ENCODE measurements at regions not wholly inside any gene's neighbourhood (a gene's known extent, or its start where the extent isn't known, plus 50 kb on each side); places are given as distances from the start of the nearest gene placed in this dataset.

GRCh38 chr1:184879876-184880557, 94.3 kb downstream of the NIBAN1 start:
- ChIA-PET CTCF (no interaction called here), RAD21 (ENCODE audit: low non-redundant PET in 1 of 2, low total read pairs in 2 of 2, uncharacterized antibody in 2 of 2, unreplicated experiment in 2 of 2) (interaction anchor here in 1 of 2 experiments (0.5 kb wide), 1 partner anchor 83 kb away, joined by 3 read pairs; no protein-coding TSS in a partner anchor), POLR2A (no interaction called here)
- Histone ChIP-seq H3K9me2 (ENCODE audit: insufficient read depth) (no peaks in the 10 kb centered on the region), H3K36me3 (ENCODE audit: control insufficient read depth in 1 of 2, insufficient read depth in 2 of 2, low read length in 2 of 2) (no peaks in the 10 kb centered on the region), H3K4me1 (ENCODE audit: control insufficient read depth in 1 of 2, insufficient read depth in 2 of 2, low read length in 2 of 2) (no peaks in the 10 kb centered on the region), H3K27ac (ENCODE audit: low read depth, low read length) (no peak overlapping the region), H3K9me3 (ENCODE audit: control insufficient read depth in 1 of 2, insufficient read depth in 1 of 2, low read depth in 1 of 2, low read length in 2 of 2) (no peaks in the 10 kb centered on the region), H3K79me2 (ENCODE audit: insufficient read depth, low read length) (no peaks in the 10 kb centered on the region), H3K4me3 (replicated peaks in 1 of 2; ENCODE audit: low read depth in 1 of 2, low read length in 2 of 2) (no peak overlapping the region), H3K27me3 (ENCODE audit: insufficient read depth, low read length) (no peaks in the 10 kb centered on the region), H3K4me2 (ENCODE audit: low read length) (no peak overlapping the region), H3K9ac (ENCODE audit: low read length) (no peak overlapping the region), H2AFZ (ENCODE audit: low read depth, low read length, poor library complexity, severe bottlenecking) (no peak overlapping the region), H4K20me1 (ENCODE audit: insufficient read depth) (no peaks in the 10 kb centered on the region)
- DNase-seq (ENCODE audit: low read depth, low spot score) (no peak), ATAC-seq (no peak)
- TF ChIP-seq SP1 (IDR thresholded peaks at IDR 0.05; ENCODE audit: low read depth) (no peak), TCF7L2 (IDR thresholded peaks at IDR 0.05; ENCODE audit: borderline replicate concordance, extremely low read depth, insufficient read depth, insufficient read length) (no peak), EGR1 (IDR thresholded peaks at IDR 0.05; ENCODE audit: low read depth) (no peak), ELF1 (IDR thresholded peaks at IDR 0.05; ENCODE audit: borderline replicate concordance, low read depth) (no peak), SRF (IDR thresholded peaks at IDR 0.05; ENCODE audit: low read depth) (no peak), POLR2AphosphoS5 (IDR thresholded peaks at IDR 0.05; ENCODE audit: low read depth, low read length) (no peak), YY1 (IDR thresholded peaks at IDR 0.05; ENCODE audit: extremely low read depth, insufficient replicate concordance, low read depth, low read length) (no peak), CEBPB (IDR thresholded peaks at IDR 0.05; ENCODE audit: low read depth) (no peak), ZNF274 (IDR thresholded peaks at IDR 0.05; ENCODE audit: low read depth, low read length) (no peak), CBX3 (IDR thresholded peaks at IDR 0.05; ENCODE audit: low read depth) (no peak), REST (IDR thresholded peaks at IDR 0.05; ENCODE audit: low read depth) (no peak), POLR2A (IDR thresholded peaks at IDR 0.05; ENCODE audit: borderline replicate concordance, extremely low read depth, insufficient read depth, insufficient read length) (no peak), RAD21 (IDR thresholded peaks at IDR 0.05; ENCODE audit: low read depth) (no peak), ZFX (IDR thresholded peaks at IDR 0.05) (no peak), EZH2 (IDR thresholded peaks at IDR 0.05) (no peak), ATF3 (IDR thresholded peaks at IDR 0.05) (no peak), FOSL1 (IDR thresholded peaks at IDR 0.05; ENCODE audit: low read depth) (no peak)
- TF ChIP-seq, protein P1, sequence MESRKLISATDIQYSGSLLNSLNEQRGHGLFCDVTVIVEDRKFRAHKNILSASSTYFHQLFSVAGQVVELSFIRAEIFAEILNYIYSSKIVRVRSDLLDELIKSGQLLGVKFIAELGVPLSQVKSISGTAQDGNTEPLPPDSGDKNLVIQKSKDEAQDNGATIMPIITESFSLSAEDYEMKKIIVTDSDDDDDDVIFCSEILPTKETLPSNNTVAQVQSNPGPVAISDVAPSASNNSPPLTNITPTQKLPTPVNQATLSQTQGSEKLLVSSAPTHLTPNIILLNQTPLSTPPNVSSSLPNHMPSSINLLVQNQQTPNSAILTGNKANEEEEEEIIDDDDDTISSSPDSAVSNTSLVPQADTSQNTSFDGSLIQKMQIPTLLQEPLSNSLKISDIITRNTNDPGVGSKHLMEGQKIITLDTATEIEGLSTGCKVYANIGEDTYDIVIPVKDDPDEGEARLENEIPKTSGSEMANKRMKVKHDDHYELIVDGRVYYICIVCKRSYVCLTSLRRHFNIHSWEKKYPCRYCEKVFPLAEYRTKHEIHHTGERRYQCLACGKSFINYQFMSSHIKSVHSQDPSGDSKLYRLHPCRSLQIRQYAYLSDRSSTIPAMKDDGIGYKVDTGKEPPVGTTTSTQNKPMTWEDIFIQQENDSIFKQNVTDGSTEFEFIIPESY (IDR thresholded peaks at IDR 0.05; ENCODE audit: extremely low read depth, insufficient replicate concordance, low read length) = no peak
- TF ChIP-seq, protein P2, sequence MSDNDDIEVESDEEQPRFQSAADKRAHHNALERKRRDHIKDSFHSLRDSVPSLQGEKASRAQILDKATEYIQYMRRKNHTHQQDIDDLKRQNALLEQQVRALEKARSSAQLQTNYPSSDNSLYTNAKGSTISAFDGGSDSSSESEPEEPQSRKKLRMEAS (IDR thresholded peaks at IDR 0.05) = no peak
- TF ChIP-seq, protein P3, sequence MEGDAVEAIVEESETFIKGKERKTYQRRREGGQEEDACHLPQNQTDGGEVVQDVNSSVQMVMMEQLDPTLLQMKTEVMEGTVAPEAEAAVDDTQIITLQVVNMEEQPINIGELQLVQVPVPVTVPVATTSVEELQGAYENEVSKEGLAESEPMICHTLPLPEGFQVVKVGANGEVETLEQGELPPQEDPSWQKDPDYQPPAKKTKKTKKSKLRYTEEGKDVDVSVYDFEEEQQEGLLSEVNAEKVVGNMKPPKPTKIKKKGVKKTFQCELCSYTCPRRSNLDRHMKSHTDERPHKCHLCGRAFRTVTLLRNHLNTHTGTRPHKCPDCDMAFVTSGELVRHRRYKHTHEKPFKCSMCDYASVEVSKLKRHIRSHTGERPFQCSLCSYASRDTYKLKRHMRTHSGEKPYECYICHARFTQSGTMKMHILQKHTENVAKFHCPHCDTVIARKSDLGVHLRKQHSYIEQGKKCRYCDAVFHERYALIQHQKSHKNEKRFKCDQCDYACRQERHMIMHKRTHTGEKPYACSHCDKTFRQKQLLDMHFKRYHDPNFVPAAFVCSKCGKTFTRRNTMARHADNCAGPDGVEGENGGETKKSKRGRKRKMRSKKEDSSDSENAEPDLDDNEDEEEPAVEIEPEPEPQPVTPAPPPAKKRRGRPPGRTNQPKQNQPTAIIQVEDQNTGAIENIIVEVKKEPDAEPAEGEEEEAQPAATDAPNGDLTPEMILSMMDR (IDR thresholded peaks at IDR 0.05 in 2 of 3, conservative IDR thresholded peaks at IDR 0.05 in 1 of 3; ENCODE audit: borderline replicate concordance in 1 of 3, insufficient read depth in 1 of 3, low read depth in 2 of 3, low read length in 2 of 3) = no peak
- intact Hi-C loops (cut with micrococcal nuclease) = no loop called here
- BruUV-seq (replicated peaks) = no TSS peak
